HuH-7.5 (cell line): ENCODE measurements at regions not wholly inside any gene's neighbourhood (a gene's known extent, or its start where the extent isn't known, plus 50 kb on each side); places are given as distances from the start of the nearest gene placed in this dataset.

Source experiments
- DNase-seq: peaks from one replicate; pipeline ENCODE4 v3.0.0; 2011; ENCODE audit warnings: low spot score

- no peak for DNase-seq
Measured at GRCh38 chr12:127300075-127300474, 966.9 kb upstream of the TMEM132C start.

GRCh38 chr12:127300753-127301152 is 966.2 kb upstream of the TMEM132C start:
- no peak for DNase-seq

GRCh38 chr12:127301876-127302275 is 965.1 kb upstream of the TMEM132C start:
- no peak for DNase-seq

GRCh38 chr12:127304751-127305725 is 961.9 kb upstream of the TMEM132C start:
- no peak for DNase-seq

GRCh38 chr12:127306604-127307215 is 960.3 kb upstream of the TMEM132C start:
- no peak for DNase-seq

GRCh38 chr12:127307528-127307927 is 959.4 kb upstream of the TMEM132C start:
- DNase-seq = no peak

GRCh38 chr12:127308148-127308547 is 958.8 kb upstream of the TMEM132C start:
- DNase-seq = no peak

- DNase-seq = no peak
Measured at GRCh38 chr12:127310548-127310947, 956.4 kb upstream of the TMEM132C start.

GRCh38 chr12:127311720-127312364 is 955.1 kb upstream of the TMEM132C start:
- DNase-seq = no peak

GRCh38 chr12:127324681-127325080 is 942.3 kb upstream of the TMEM132C start:
- no peak for DNase-seq

- DNase-seq = no peak
Measured at GRCh38 chr12:127327986-127328385, 939.0 kb upstream of the TMEM132C start.

GRCh38 chr12:127328867-127329266 is 938.1 kb upstream of the TMEM132C start:
- DNase-seq = no peak

- DNase-seq = no peak
Measured at GRCh38 chr12:127334365-127334764, 932.6 kb upstream of the TMEM132C start.

- no peak for DNase-seq
Measured at GRCh38 chr12:127334912-127335644, 931.9 kb upstream of the TMEM132C start.

- no peak for DNase-seq
Measured at GRCh38 chr12:127336416-127336815, 930.6 kb upstream of the TMEM132C start.

GRCh38 chr12:127339065-127339464 is 927.9 kb upstream of the TMEM132C start:
- no peak for DNase-seq

- DNase-seq = no peak
Measured at GRCh38 chr12:127340381-127340780, 926.6 kb upstream of the TMEM132C start.

- DNase-seq = no peak
Measured at GRCh38 chr12:127342861-127343260, 924.1 kb upstream of the TMEM132C start.

GRCh38 chr12:127343940-127344339 is 923.0 kb upstream of the TMEM132C start:
- DNase-seq = no peak

GRCh38 chr12:127351481-127352010 is 915.4 kb upstream of the TMEM132C start:
- no peak for DNase-seq

- DNase-seq = no peak
Measured at GRCh38 chr12:127355061-127355841, 911.7 kb upstream of the TMEM132C start.
